Ovary (tissue), 3 donors: ENCODE measurements at regions not wholly inside any gene's neighbourhood (a gene's known extent, or its start where the extent isn't known, plus 50 kb on each side); places are given as distances from the start of the nearest gene placed in this dataset.
"Not testable (repeated sequence)": the region's sequence is repeated elsewhere in the genome, so short reads cannot be mapped to it uniquely, and the experiment has no call there.

Experiments
- EP300 ChIP-seq: sonication (generic); formaldehyde crosslinking; IDR thresholded peaks from one replicate; pipeline ENCODE4 v1.6.1; 2017; ENCODE audit warnings: antibody characterized with exemption
- POLR2A ChIP-seq: fragments of 450-650 bp; IDR thresholded peaks from one replicate; pipeline ENCODE4 v1.6.1; 2017; ENCODE audit warnings: antibody characterized with exemption, mild to moderate bottlenecking, moderate library complexity
- TF ChIP-seq, protein P1 (sequence below), 3 donors: fragments of 450-650 bp in 2 of 3; fragments of 200-600 bp in 1 of 3; IDR thresholded peaks; one replicate each; pipeline versions ENCODE4 v1.5.1 to v1.8.0; 2016 to 2022; ENCODE audit warnings: antibody characterized with exemption in 3 of 3, mild to moderate bottlenecking in 1 of 3
- donor health status: DM: no; HTN: no; CAD: no.

DNA sequence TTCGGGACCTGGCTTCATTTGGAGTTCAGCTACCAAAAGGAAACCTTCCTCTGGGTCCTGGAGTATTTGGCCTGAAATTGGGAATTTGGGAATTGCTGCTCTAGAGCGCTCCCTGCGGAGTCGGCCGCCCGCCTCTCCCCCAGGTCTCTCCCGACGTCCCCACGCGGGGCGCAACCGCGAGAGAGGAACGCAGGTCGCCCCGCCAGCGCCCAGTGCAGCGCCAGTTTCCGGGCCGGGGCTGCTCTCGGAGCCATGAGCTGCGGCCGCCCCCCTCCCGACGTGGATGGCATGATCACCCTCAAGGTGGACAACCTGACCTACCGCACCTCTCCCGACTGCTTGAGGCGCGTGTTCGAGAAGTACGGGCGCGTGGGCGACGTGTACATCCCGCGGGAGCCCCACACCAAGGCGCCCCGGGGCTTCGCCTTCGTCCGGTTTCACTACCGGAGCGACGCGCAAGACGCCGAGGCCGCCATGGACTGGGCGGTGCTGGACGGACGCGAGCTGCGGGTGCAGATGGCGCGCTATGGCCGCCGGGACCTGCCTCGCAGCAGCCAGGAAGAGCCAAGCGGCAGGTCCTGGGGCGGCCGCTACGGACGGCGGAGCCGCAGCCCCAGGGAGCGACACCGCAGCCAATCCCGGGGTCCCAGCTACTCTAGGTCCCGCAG is 529.2 kb downstream of the TNS3 start:
- TF ChIP-seq, protein P1, sequence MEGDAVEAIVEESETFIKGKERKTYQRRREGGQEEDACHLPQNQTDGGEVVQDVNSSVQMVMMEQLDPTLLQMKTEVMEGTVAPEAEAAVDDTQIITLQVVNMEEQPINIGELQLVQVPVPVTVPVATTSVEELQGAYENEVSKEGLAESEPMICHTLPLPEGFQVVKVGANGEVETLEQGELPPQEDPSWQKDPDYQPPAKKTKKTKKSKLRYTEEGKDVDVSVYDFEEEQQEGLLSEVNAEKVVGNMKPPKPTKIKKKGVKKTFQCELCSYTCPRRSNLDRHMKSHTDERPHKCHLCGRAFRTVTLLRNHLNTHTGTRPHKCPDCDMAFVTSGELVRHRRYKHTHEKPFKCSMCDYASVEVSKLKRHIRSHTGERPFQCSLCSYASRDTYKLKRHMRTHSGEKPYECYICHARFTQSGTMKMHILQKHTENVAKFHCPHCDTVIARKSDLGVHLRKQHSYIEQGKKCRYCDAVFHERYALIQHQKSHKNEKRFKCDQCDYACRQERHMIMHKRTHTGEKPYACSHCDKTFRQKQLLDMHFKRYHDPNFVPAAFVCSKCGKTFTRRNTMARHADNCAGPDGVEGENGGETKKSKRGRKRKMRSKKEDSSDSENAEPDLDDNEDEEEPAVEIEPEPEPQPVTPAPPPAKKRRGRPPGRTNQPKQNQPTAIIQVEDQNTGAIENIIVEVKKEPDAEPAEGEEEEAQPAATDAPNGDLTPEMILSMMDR (IDR thresholded peaks at IDR 0.05): not testable (repeated sequence)
- TF ChIP-seq POLR2A, EP300: not testable (repeated sequence)
